ENCODE measurements at regions not wholly inside any gene's neighbourhood (a gene's known extent, or its start where the extent isn't known, plus 50 kb on each side); places are given as distances from the start of the nearest gene placed in this dataset.

DNA sequence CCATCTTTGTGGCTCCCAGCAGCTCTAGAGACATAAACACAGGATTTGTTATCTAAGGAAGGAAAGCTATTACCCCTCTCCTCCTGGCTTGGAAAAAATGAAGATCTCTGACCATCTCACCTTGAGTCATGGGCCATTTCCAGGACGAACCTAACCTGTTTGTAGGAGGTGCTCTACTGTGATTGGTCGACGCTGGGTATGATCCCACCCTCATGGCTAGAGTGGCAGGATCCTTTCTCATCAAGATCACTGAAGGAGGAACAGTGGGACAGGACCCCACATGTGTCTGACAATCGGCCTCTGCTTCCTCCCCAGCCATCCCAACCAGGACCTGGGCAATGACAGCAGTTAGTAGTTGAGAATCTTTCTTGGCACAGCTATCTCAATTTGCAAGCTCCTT lies 144.1 kb downstream of the EMX2 start:
- in situ Hi-C loops (cut with HindIII; ENCODE audit: low pct_ligation_motif_present, low pct_unique_long_range_greater_than_20kb, low sequenced_read_pairs): no loop called here

DNA sequence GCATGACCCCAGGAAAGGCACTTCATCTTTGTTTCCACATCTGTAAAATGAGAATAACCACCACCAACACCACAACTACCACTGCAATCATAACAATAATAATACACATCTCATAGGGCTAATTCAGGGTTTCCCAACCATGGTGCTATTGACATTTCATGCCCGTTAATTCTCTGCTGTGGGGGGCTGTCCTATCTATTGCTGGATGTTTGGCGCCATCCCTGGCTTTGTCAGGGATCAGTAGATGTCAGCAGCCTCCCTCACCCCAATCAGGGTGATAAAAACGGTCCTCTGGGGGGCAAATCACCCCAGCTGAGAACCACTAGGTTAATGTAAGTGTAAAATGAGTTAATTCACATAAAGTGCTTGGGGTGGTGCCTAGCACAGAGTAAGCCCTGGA lies 145.8 kb downstream of the EMX2 start:
- no peak for DNase-seq
- in situ Hi-C loops (cut with HindIII; ENCODE audit: low pct_ligation_motif_present, low pct_unique_long_range_greater_than_20kb, low sequenced_read_pairs): no loop called here

More for the DNA sequence above, 144.1 kb downstream of the EMX2 start:
- DNase-seq: no peak

DNA sequence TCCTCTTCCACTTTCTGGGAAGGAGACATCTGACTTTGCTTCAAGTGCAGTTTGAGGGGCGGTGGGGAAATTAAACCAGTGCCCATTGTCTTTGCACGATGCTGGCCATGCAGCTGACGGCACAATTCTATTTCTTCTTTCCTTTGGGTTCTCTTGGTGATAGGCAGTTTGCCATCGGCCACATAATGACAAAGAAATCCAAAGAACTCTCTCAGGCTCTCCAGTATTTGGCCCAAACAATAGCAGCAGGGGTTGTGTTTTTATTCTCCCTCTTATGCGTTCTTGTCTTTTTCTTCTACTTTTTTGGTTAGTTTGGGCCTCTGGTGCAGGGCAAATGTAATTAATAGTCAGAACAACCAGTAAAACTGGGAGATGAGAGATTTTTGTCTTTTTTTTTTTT lies 147.0 kb downstream of the EMX2 start:
- in situ Hi-C loops (cut with HindIII; ENCODE audit: low pct_ligation_motif_present, low pct_unique_long_range_greater_than_20kb, low sequenced_read_pairs): no loop called here
- no peak for DNase-seq

DNA sequence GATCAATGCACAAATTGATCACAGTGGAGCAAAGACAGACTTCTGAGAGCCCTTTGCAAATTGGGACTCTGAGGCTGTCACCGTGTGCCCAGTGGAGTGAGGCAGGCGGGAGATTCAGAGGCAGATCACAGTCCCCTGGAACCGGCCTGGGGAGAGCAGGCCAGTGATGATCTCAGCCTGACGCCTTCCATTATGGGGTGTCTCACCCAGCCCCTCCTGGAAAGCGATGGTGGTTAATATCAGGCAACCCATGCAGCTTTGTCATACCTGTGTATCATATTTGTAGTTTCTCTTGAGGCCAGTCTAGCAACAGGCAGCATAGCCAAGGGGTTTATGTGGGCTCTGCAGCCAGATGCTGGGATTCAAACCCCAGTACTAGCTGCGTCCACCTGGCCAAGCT lies 147.8 kb downstream of the EMX2 start:
- in situ Hi-C loops (cut with HindIII; ENCODE audit: low pct_ligation_motif_present, low pct_unique_long_range_greater_than_20kb, low sequenced_read_pairs): no loop called here
- no peak for DNase-seq

DNA sequence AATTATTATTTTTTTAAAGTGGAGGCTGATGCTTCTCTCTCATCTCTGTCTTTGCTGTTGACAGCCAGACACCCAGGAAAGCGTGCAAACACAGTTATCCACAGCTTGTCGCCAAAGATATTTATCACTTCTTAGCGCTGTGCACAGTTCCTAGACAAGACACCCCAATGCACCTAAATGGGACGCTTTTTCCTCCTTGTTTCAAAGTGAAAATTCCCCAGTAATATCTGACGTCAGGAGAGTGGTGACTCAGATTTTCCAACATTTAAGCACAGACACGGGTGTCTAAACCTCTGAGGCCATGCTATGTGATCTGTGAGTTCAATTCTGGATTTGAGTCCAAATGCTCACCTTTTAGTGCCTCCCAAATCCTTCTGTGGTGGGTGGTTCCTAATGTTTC lies 151.6 kb downstream of the EMX2 start:
- in situ Hi-C loops (cut with HindIII; ENCODE audit: low pct_ligation_motif_present, low pct_unique_long_range_greater_than_20kb, low sequenced_read_pairs): no loop called here
- DNase-seq: no peak

DNA sequence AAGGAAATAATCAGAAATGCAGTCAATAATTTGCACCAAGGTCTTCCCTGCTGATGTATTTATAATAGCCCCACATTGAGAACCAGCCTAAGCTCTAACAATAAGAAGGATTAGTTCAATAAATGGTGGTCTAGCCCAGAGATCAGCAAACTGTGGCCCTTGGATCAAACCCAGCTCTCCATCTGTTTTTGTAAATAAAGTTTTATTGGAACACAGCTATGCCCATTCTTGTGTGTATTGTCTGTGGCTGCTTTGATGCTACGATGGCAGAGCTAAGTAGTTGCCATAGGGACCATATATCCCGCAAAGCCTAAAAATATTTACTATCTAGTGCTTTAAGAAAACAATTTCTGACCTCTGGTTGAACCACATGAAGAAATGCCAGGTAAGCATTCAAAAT lies 154.9 kb downstream of the EMX2 start:
- no peak for DNase-seq
- in situ Hi-C loops (cut with HindIII; ENCODE audit: low pct_ligation_motif_present, low pct_unique_long_range_greater_than_20kb, low sequenced_read_pairs): no loop called here

DNA sequence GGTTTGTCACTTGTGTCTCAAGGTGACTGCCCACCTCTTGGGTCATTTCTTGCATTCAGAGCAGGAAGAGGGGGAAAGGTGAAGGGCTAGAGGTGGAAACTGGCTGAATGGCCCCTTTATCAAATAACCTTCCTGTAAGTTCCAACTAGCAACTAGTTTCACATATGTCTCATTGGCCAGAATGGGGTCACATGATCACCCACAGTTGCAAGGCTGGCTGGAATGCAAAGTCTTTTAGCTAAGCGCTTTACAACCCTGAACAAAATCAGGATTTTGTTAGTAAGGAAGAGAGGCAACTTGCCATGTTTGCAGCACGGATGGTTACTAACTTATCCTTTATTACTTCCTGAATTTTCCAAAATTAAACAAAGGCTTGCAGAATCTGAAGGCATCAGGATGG lies 156.3 kb downstream of the EMX2 start:
- no peak for DNase-seq
- in situ Hi-C loops (cut with HindIII; ENCODE audit: low pct_ligation_motif_present, low pct_unique_long_range_greater_than_20kb, low sequenced_read_pairs): no loop called here

DNA sequence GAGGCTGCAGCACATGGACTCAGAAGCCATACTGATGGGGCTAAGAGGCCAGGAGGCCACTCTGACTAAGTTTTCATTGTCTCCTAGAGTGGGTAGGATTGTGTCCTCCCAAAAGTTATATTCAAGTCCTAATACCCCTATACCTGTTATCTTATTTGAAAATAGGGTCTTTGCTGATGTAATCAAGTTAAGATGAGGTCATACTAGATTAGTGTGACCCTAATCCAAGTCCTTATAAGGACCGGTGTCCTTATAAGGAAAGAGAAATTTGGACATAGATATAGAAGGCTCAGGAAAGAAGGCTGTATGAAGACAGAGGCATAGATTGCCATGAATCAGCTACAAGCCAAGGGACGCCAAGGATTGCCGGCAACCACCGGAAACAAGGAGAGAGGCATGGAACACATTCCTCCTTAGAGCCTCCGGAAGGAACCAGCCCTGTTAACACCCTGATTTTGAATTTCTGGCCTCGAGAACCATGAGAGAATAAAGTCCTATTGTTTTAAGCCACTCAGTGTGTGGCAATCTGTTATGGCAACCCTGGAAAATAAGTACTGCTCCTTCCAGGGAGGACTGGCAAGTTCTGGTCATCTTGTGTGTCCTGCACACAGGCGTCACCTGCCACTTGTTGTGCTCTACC lies 157.0 kb downstream of the EMX2 start:
- in situ Hi-C loops (cut with HindIII; ENCODE audit: low pct_ligation_motif_present, low pct_unique_long_range_greater_than_20kb, low sequenced_read_pairs): no loop called here

DNA sequence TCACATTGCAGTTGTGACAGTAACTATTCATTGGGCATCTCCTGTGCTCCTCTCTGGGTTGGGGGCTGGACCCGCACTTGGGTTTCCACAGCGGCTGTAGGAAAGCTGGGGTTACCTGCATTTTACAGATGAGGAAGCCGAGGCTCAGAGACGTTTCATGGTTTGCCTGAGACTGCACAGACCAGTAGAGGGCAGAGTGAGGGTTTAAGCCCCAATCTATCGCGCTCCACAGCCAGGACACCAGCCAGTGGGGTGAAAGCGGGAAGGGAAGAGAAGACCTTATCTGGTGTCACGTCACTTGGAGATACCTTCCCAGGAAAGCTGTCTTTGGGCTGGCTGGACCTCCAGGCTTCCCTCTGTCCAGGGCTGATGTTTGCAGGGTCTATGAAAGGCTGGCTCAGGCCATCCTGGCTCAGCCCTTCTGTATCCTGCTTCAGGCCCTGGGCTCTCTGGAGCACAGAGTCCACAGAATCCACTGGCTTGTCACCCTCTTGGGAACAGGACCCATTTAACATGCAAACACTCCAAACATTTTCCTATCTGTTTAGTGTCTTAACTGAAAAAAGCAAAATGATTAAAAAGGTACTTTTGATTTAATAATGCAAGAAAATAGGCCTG lies 167.7 kb downstream of the EMX2 start:
- in situ Hi-C loops (cut with HindIII; ENCODE audit: low pct_ligation_motif_present, low pct_unique_long_range_greater_than_20kb, low sequenced_read_pairs): no loop called here
- no peak for DNase-seq

More for the DNA sequence above, 157.0 kb downstream of the EMX2 start:
- no peak for DNase-seq

DNA sequence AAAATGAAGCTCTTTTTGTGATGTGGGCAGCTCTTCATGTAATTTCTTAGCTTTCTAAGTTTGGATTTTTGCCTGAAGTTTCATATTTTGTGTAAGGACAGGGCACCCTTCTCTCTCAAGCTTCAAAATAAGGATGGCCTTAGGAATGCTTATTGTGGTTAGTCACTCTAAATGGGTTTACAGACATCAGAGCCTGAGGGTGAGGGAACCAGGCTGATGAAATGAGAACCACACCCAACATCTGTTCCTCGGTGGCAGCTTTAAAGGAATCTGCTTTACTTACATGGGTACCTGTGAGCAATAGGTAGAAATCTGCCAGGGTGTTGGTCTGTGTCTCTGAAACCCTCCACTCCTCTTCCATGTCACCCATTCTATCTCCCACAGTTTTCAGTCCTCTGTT lies 174.3 kb downstream of the EMX2 start:
- in situ Hi-C loops (cut with HindIII; ENCODE audit: low pct_ligation_motif_present, low pct_unique_long_range_greater_than_20kb, low sequenced_read_pairs): no loop called here
- no peak for DNase-seq

DNA sequence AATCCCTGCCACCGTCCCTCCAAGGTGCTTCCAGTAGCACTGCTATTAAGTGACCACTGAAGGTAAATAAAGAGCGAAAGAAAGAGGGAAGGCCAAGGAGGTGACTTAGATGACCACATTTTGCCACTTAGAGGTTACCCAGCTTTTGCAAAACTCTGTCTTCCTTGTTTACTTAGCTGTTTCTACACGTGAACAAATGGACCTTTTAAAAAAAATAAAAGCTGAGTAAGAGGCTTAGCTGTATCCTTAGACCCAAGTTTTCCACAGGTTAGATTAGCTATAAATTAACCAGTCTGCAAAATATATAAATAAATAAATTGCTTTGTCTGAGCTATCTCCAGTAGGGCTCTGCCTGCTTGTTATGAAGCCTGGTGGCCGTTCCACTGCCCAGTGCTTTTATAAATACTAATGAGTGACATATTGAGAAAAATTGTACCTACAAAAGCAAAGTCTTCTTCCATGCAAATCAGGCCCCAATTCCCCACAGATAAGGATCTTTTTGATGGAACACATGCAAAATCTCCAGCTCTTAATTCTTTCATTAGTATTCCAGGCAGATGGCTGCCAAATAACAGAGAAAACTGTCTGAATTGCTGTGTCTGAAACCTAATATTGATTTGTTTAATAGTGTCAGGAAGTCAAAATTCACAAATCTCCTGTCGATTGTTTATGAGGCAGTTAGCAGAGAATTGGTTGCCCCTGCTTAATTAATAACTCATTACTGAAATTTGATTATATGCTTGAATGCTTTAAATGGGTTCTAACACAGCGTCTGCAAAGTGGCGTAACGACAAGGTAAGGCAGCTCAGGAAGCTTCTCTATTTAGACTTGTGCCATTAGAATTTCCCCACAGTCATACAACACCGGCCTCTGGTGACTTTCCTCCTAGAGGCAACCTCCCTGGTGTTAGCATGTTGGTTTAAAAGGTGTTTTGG lies 176.7 kb downstream of the EMX2 start:
- in situ Hi-C loops (cut with HindIII; ENCODE audit: low pct_ligation_motif_present, low pct_unique_long_range_greater_than_20kb, low sequenced_read_pairs): no loop called here
- DNase-seq: no peak

DNA sequence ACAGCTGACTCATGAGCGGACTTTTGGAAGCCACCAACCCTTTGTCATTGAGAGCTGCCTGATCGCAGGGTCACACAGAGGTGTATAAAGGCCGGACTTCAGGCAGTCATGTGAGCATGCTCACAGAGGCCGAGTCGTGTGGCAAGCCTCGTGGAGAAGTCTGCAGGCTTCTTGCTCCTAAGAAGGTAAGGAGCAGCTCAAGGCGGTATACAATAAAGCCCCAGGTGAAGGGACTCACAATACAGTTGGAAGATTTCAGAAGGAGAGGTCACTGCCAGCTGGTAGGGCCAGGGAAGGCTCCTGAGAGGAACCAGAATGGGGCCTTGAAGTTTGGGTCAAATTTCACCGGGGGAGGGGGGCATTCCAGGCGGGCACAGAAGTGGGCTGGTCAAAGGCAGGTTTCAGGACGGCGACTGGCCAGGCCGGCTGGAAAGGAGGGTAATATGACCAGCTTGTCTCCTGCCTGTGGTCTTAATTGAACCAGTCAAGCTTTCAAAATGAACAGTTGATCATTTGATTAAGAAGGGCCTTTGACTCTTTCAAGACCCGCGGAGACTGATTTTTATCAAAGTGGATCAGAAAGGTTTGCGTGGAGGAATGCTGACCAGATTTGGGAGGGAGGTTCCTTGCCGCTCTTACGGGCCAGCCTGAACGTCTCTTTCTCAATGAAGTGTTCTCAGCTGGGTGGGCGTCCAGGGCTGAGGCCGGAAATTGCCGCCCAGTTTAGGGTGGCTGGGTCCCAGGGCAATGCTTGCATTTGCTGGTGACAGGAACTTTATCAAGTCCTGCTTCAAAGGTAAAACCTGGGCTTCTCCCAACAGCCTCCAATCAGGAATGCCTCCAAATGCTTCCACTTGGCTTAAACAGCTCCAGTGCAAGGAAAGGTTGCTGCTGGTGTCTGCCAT lies 178.6 kb downstream of the EMX2 start:
- in situ Hi-C loops (cut with HindIII; ENCODE audit: low pct_ligation_motif_present, low pct_unique_long_range_greater_than_20kb, low sequenced_read_pairs): no loop called here
- DNase-seq: no peak

DNA sequence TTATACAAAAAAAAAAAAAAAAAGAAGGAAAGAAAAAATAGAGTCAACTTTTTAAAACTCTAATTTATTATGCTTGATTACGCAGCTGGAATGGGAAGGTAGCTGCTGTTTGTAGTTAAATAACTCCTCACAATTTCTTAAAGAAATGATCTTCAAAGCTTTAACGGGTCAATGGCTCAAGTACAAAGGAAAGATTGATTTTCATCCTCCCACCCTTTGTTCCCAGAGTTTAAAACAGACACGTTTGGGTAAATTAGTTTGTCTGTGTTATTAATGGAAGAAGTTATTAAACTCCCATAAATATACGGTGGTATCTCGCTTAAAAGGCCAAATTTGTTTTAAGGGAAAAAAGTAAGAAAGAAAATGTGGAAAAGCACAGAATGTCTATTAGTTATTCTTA lies 179.3 kb downstream of the EMX2 start:
- in situ Hi-C loops (cut with HindIII; ENCODE audit: low pct_ligation_motif_present, low pct_unique_long_range_greater_than_20kb, low sequenced_read_pairs): no loop called here
- DNase-seq: no peak

DNA sequence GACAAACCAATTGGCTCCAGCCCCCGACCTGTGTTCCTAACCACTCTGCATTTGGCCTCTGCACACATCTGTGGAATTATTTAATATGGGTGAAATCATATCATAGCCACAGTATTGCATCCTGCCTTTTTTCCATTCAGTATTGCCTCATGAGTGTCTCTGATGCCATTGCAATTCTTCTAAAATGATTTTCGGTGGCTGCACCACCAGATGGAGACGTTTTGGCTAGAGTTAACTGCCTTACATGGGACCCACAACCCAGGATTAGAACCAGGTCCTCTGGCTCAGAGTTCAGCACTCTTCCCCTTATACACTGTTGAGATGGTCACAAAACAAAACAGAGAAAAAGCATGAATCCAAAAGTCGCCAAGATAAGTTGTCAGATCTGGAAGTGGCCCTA lies 180.8 kb downstream of the EMX2 start:
- in situ Hi-C loops (cut with HindIII; ENCODE audit: low pct_ligation_motif_present, low pct_unique_long_range_greater_than_20kb, low sequenced_read_pairs): no loop called here
- no peak for DNase-seq

DNA sequence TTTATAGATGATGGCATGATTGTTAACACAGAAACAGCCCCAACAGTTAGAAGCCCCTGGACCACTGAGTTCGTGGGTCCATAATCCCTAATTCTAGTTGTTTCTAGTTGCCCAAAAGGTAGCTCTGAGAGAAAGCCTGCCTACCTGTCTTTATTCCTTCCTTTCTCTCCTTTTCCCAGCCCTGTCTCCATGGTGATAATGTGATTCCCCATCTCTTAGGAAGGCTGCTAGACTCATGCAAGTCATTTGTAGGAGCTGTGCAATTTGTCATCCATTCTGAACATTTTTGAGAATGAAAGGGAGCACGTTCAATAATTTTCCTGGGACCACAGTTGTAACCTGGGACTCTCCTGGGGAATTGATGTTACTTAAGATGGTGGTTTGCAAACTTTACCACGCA lies 183.4 kb downstream of the EMX2 start:
- DNase-seq: no peak
- in situ Hi-C loops (cut with HindIII; ENCODE audit: low pct_ligation_motif_present, low pct_unique_long_range_greater_than_20kb, low sequenced_read_pairs): no loop called here

DNA sequence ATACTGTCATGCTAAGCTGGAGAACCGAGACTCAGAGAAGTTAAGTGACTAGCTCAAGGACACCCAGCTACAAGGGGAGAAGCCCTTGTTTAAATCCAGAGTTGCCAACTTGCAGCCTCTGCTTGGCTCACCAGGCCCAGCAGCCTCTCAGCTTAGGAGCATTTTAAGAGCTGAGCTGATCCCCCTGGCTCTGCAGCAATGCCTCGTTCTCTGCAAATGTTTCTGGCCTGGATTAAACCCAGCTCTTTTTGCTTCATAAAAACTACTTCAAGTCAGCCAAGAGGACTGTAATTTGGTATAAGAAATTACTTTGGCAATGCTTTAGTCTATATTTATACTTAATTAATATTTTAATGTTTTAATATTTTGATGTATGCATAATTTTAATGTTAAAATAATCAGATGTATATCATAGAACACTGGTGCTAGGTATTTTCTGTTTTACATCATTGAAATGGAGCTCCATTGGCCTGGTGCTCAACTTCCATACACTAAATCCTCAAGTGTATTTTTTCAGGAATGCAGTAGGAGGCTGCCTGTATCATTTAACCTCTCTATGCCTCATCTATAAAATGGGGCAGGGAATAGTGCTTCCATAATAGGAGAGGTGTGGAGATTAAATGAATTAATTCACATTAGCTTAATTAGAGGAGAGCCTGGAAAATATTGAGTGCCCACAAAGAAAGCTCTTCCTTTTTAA lies 184.2 kb downstream of the EMX2 start:
- in situ Hi-C loops (cut with HindIII; ENCODE audit: low pct_ligation_motif_present, low pct_unique_long_range_greater_than_20kb, low sequenced_read_pairs): no loop called here
- no peak for DNase-seq

DNA sequence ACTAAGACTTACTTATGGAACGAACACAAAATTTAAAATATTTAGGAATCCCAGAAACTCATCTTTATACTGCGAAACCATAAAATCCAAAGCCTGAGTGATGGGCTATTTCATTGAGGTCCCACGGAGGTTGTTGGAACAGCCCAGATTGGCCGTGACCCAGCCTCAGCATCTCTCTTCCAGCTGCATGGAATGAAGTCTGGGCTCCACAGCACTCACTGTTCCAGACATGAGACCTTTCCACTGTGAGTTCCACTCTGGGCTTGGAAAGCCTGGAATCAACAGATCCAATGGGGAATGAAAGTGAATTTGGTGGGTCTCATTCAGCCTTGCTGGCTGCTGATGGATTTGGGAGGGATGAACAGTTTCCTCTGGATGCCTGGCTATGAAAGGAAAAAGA lies 184.9 kb downstream of the EMX2 start:
- in situ Hi-C loops (cut with HindIII; ENCODE audit: low pct_ligation_motif_present, low pct_unique_long_range_greater_than_20kb, low sequenced_read_pairs): no loop called here

DNA sequence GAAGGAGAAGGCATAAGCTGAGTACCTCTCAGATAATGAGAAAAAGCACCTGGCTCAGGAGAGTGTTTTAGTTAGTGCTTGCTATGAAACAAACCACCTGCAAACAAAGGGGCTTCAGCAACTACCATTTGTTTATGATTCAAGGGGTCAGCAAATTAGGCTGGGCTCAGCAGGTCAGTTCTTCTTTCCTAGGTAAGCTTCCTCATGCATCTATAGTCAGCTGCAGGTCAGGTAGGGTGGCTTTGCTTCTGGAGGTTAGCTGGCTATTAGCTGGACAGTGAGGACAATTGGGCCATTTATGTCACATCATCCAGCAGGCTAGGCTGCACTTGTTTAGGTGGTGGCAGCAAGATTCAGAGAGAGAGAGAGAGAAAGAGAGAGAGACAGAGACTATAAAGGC lies 185.5 kb downstream of the EMX2 start:
- in situ Hi-C loops (cut with HindIII; ENCODE audit: low pct_ligation_motif_present, low pct_unique_long_range_greater_than_20kb, low sequenced_read_pairs): no loop called here
- no peak for DNase-seq

More for the DNA sequence above, 184.9 kb downstream of the EMX2 start:
- no peak for DNase-seq
